ENCODE measurements at regions not wholly inside any gene's neighbourhood (a gene's known extent, or its start where the extent isn't known, plus 50 kb on each side); places are given as distances from the start of the nearest gene placed in this dataset.
A peak's percentile ranks its signal among the peaks of the same experiment; 100 is the strongest.

DNA sequence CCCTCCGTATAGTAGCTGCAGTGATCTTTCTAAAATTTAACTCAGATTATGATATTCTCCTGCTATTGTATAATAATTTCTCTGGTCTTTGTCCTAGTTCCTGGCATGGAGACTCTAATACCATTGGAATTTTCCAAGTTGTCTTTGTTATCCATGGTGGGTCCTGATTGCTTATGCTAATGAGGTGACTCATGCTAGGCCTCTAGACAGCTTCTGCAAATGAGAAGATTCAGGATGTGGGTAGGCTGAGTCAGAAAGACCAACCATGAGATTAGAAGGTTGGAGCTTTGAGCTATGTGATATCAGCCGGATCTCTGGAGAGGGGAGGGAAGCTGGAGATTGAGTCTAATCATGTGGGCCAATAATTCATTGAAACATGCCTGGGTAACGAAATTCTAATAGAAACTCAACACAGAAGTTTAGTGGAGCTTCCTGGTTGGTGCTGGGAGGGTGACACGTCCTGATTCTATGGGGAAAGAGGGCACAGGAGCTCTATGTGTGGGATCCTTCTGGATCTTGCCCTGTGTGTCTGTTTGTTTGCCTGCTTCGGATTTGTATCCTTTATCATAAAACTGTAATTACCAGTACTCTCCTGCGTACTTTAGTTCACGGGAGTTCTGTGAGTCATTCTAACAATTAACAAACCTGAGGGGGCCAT, 73.2 kb upstream of the CNIH3 start:
- peaks cover 51% of the 10 kb centered on the region for H3K4me1 ChIP-seq (ENCODE audit: insufficient read depth, low read length)
- FAIRE-seq (peak; percentile 97), DNase-seq (ENCODE audit: low read depth) (peak; percentile 100)
- peak overlapping the region; percentile 35 for H3K4me3 ChIP-seq (ENCODE audit: insufficient read depth, low read depth, low read length)
- Mint-ChIP-seq H3K9me3 (ENCODE audit: unreplicated experiment) (peaks cover 3% of the 10 kb centered on the region), H3K4me3 (ENCODE audit: unreplicated experiment) (peak overlapping the region; percentile 42), H3K4me1 (ENCODE audit: low read depth, unreplicated experiment) (peaks cover 44% of the 10 kb centered on the region), H3K27me3 (ENCODE audit: low read depth, unreplicated experiment) (no peaks in the 10 kb centered on the region), H3K36me3 (ENCODE audit: low read depth, unreplicated experiment) (no peaks in the 10 kb centered on the region), H3K27ac (ENCODE audit: unreplicated experiment) (peak overlapping the region; percentile 99)
- peak overlapping the region; percentile 98 for H3K27ac ChIP-seq (ENCODE audit: low read depth, low read length)
- H3K79me2 ChIP-seq (ENCODE audit: insufficient read depth, low read length), result no peaks in the 10 kb centered on the region
- H4K20me1 ChIP-seq (ENCODE audit: insufficient read depth, low read length), result no peaks in the 10 kb centered on the region
- no peaks in the 10 kb centered on the region for H3K36me3 ChIP-seq (ENCODE audit: insufficient read depth, low read length)
- H3K27me3 ChIP-seq (ENCODE audit: insufficient read depth, low read length), result no peaks in the 10 kb centered on the region
- no peaks in the 10 kb centered on the region for H3K9me3 ChIP-seq (ENCODE audit: insufficient read depth, low read depth, low read length)
- peak overlapping the region; percentile 71 for H3K9ac ChIP-seq (ENCODE audit: low read length)
- H2AFZ ChIP-seq (ENCODE audit: low read depth, low read length), result peak overlapping the region; percentile 34
- H3K4me2 ChIP-seq (ENCODE audit: low read length), result peak overlapping the region; percentile 76
- TF ChIP-seq EZH2 (IDR thresholded peaks at IDR 0.05; ENCODE audit: insufficient read depth, low read length), result no peak
- TF ChIP-seq, protein P1, sequence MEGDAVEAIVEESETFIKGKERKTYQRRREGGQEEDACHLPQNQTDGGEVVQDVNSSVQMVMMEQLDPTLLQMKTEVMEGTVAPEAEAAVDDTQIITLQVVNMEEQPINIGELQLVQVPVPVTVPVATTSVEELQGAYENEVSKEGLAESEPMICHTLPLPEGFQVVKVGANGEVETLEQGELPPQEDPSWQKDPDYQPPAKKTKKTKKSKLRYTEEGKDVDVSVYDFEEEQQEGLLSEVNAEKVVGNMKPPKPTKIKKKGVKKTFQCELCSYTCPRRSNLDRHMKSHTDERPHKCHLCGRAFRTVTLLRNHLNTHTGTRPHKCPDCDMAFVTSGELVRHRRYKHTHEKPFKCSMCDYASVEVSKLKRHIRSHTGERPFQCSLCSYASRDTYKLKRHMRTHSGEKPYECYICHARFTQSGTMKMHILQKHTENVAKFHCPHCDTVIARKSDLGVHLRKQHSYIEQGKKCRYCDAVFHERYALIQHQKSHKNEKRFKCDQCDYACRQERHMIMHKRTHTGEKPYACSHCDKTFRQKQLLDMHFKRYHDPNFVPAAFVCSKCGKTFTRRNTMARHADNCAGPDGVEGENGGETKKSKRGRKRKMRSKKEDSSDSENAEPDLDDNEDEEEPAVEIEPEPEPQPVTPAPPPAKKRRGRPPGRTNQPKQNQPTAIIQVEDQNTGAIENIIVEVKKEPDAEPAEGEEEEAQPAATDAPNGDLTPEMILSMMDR (IDR thresholded peaks at IDR 0.05; ENCODE audit: insufficient read depth, low read depth, low read length), result no peak

DNA sequence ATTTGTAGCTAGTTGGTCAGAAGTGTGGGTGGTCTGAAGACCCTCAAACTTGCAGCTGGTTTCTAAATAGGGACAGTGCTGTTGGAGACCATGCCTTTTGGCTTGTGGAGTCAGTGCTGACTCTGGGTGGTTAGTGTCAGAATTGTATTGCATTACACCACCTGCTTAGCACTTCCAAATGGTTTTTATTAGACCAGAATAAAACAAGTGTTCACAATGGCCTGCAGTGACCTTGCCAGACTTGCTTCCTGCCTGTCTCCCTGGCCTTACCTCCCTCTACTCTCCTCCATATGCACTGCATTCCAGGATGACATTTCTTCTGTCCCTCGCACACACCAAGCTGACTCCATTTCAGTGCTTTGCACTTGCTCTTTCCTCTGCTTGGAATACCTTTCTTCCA, 72.7 kb upstream of the CNIH3 start:
- H3K4me1 Mint-ChIP-seq (ENCODE audit: low read depth, unreplicated experiment), result peaks cover 44% of the 10 kb centered on the region
- FAIRE-seq (no peak), DNase-seq (ENCODE audit: low read depth) (peak; percentile 45)
- Histone ChIP-seq H3K4me1 (ENCODE audit: insufficient read depth, low read length) (peaks cover 51% of the 10 kb centered on the region), H2AFZ (ENCODE audit: low read depth, low read length) (peak overlapping the region; percentile 22), H3K36me3 (ENCODE audit: insufficient read depth, low read length) (no peaks in the 10 kb centered on the region), H3K79me2 (ENCODE audit: insufficient read depth, low read length) (no peaks in the 10 kb centered on the region), H3K4me3 (ENCODE audit: insufficient read depth, low read depth, low read length) (peak overlapping the region; percentile 35), H3K9me3 (ENCODE audit: insufficient read depth, low read depth, low read length) (no peaks in the 10 kb centered on the region), H3K4me2 (ENCODE audit: low read length) (peak overlapping the region; percentile 76), H3K27me3 (ENCODE audit: insufficient read depth, low read length) (no peaks in the 10 kb centered on the region), H3K9ac (ENCODE audit: low read length) (peak overlapping the region; percentile 71), H3K27ac (ENCODE audit: low read depth, low read length) (peak overlapping the region; percentile 98), H4K20me1 (ENCODE audit: insufficient read depth, low read length) (no peaks in the 10 kb centered on the region)
- H3K9me3 Mint-ChIP-seq (ENCODE audit: unreplicated experiment), result peaks cover 3% of the 10 kb centered on the region
- no peaks in the 10 kb centered on the region for H3K27me3 Mint-ChIP-seq (ENCODE audit: low read depth, unreplicated experiment)
- H3K4me3 Mint-ChIP-seq (ENCODE audit: unreplicated experiment), result no peak overlapping the region
- H3K36me3 Mint-ChIP-seq (ENCODE audit: low read depth, unreplicated experiment), result no peaks in the 10 kb centered on the region
- peak overlapping the region; percentile 99 for H3K27ac Mint-ChIP-seq (ENCODE audit: unreplicated experiment)
- TF ChIP-seq, protein P1 (IDR thresholded peaks at IDR 0.05; ENCODE audit: insufficient read depth, low read depth, low read length), result no peak
- TF ChIP-seq EZH2 (IDR thresholded peaks at IDR 0.05; ENCODE audit: insufficient read depth, low read length), result no peak

All from astrocyte (in vitro differentiated cells and primary cell).